ENCODE measurements at regions not wholly inside any gene's neighbourhood (a gene's known extent, or its start where the extent isn't known, plus 50 kb on each side); places are given as distances from the start of the nearest gene placed in this dataset.

DNA sequence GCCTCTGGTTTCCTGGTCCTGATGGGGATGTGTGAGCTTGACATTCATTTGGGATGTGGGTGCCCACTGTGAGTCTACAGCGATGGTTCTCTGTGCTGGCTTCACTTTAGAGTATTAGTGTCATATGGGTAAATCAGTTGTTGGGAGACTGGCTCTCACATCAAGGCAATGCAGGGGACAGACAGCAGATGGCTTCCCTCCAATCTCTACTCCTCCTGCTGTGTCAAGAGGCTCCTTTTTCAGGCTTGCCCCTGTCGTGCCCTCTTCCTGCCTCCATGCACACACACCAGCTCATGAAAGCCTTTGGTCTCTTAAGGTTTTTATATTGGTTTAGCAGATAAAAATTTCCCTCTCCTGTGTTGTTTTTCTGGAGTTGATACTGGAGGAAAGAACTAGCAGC lies 315.6 kb downstream of the RDH14 start:
- Mint-ChIP-seq H3K9me3 (no peaks in the 10 kb centered on the region), H3K27ac (no peak overlapping the region), H3K4me3 (no peak overlapping the region), H3K36me3 (no peaks in the 10 kb centered on the region), H3K4me1 (no peaks in the 10 kb centered on the region), H3K27me3 (peaks cover 5% of the 10 kb centered on the region)
- no peak for ATAC-seq (ENCODE audit: low read depth)
- no peak for DNase-seq (ENCODE audit: low spot score in 2 of 2)

DNA sequence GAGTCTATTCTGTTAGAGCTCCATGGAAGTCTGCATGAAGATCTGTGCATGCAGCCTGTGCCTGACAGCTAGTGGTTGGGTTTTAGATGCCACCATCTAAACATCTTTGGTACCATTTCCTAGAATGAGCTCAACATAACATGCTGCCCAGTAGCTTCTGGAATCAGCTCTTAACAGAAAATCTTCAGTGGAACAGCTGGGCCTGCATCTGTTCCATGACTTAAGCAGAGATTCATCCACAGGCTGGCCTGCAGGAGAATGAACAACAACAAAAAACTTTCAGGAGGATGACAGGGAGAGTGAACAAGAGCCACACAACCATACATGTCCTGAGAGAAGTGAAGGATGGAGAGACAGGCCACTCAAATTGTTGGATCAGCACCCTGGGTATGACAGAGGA lies 316.6 kb downstream of the RDH14 start:
- Mint-ChIP-seq H3K27me3 (peaks cover 5% of the 10 kb centered on the region), H3K36me3 (no peaks in the 10 kb centered on the region), H3K9me3 (no peaks in the 10 kb centered on the region), H3K4me3 (no peak overlapping the region), H3K4me1 (no peaks in the 10 kb centered on the region), H3K27ac (no peak overlapping the region)
- DNase-seq (ENCODE audit: low spot score in 2 of 2) (no peak), ATAC-seq (ENCODE audit: low read depth) (no peak)

- H3K27me3 Mint-ChIP-seq: peaks cover 7% of the 10 kb centered on the region
- no peaks in the 10 kb centered on the region for H3K9me3 Mint-ChIP-seq
- no peak overlapping the region for H3K27ac Mint-ChIP-seq
- ATAC-seq (ENCODE audit: low read depth): no peak
- no peaks in the 10 kb centered on the region for H3K4me1 Mint-ChIP-seq
- H3K4me3 Mint-ChIP-seq: no peak overlapping the region
- no peaks in the 10 kb centered on the region for H3K36me3 Mint-ChIP-seq
- no peak for DNase-seq (ENCODE audit: low spot score in 2 of 2)
These were observed 317.7 kb downstream of the RDH14 start for GRCh38 chr2:18242716-18243115.

DNA sequence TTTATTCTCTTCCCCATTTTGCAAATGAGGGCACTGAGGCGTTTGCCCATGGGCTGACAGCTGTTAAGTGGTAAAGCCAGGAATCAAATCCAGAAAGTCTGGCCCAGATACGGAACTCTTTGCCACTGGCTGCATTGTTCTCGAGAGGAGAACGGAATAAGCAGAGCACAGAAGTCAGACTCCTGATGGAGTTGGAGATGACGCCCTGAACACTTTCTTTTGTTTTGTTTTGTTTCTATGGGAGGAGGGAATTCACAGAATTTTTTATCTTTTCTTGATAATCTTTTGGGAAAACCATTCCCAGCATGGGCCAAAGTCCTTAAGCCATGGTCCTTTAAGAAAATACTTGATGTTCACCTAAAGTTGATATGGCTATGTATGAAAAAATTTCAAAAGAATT lies 322.2 kb downstream of the RDH14 start:
- H3K27me3 Mint-ChIP-seq: peaks cover 5% of the 10 kb centered on the region
- DNase-seq (ENCODE audit: low spot score in 2 of 2): no peak
- no peaks in the 10 kb centered on the region for H3K9me3 Mint-ChIP-seq

DNA sequence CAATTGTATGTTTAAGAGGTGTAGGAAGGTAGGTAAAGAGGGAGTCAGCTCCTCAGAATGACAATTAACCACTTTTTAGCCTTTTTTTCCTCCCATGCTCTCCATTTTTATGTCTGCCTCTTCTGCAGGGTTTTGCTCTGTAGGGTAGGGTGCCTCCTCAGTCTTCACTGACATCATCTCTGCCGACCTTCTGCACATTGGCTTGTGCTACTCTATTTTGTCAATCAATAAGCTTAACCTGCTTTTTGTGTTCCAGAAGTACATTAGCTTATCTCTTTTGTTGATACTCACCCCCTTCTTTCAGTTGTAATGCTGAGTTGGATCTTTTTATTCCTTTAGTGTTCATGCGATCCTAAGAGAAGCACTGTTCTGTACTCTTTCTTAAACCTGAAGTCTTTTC lies 323.2 kb downstream of the RDH14 start:
- Mint-ChIP-seq H3K27me3 (peaks cover 5% of the 10 kb centered on the region), H3K4me1 (no peaks in the 10 kb centered on the region), H3K9me3 (no peaks in the 10 kb centered on the region), H3K27ac (no peak overlapping the region), H3K4me3 (no peak overlapping the region), H3K36me3 (no peaks in the 10 kb centered on the region)
- no peak for DNase-seq (ENCODE audit: low spot score in 2 of 2)
- ATAC-seq (ENCODE audit: low read depth): no peak

More for the DNA sequence above, 322.2 kb downstream of the RDH14 start:
- no peak overlapping the region for H3K4me3 Mint-ChIP-seq
- no peaks in the 10 kb centered on the region for H3K4me1 Mint-ChIP-seq
- ATAC-seq (ENCODE audit: low read depth): no peak
- H3K36me3 Mint-ChIP-seq: no peaks in the 10 kb centered on the region
- H3K27ac Mint-ChIP-seq: no peak overlapping the region

DNA sequence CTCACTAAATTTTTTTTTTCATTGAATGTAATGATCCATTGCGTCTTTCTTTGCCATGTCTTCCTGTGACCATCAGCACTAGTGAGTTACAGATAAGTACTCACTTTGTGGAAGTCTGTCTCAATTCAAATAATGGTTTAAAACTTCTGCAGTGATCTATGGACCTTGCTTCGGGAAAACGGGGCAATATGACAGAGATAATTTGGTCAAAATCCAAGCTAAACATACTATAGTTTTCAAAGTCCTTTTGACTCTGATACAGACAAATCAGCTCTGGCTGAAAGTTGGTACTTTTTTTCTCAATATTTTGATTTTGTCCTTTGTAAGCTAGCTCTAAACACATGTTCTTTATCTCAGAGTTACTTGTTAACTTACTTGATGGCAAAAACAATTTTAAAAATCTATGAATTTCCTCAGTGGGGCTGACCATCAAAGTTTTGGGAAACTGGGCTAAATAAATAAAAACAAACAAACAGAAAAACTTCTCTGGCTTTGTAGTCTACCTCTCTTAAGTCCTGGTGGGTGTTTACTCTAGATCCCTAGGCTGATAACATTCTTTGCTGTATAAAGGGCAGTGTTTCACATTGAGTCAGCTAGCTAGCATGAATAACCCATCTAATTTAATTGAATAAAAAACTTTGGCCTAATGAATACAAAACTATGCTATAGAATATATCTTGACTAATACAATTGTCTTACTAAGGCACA lies 327.6 kb downstream of the RDH14 start:
- no peaks in the 10 kb centered on the region for H3K9me3 Mint-ChIP-seq
- no peak for ATAC-seq (ENCODE audit: low read depth)
- H3K4me1 Mint-ChIP-seq: no peaks in the 10 kb centered on the region
- no peak for DNase-seq (ENCODE audit: low spot score in 2 of 2)
- H3K36me3 Mint-ChIP-seq: no peaks in the 10 kb centered on the region
- no peak overlapping the region for H3K27ac Mint-ChIP-seq
- H3K4me3 Mint-ChIP-seq: no peak overlapping the region
- H3K27me3 Mint-ChIP-seq: peaks cover 4% of the 10 kb centered on the region

DNA sequence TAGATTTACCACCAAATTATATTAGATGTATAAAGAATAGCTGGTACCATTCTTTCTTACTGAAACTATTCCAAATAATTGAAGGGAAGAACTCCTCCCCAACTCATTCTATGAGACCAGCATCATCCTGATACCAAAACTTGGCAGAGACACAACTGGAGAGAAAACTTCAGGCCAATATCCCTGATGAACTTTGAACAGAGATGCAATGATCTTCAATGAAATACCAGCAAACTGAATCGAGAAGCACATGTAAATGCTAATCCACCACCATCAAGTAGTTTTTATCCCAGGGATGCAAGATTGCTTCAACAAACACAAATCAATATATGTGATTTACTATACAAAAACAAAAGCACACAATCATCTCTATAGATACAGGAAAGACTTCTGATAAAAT lies 329.8 kb downstream of the RDH14 start:
- no peak for DNase-seq (ENCODE audit: low spot score in 2 of 2)
- no peak overlapping the region for H3K27ac Mint-ChIP-seq
- H3K27me3 Mint-ChIP-seq: peaks cover 1% of the 10 kb centered on the region
- peaks cover 8% of the 10 kb centered on the region for H3K9me3 Mint-ChIP-seq
- H3K4me3 Mint-ChIP-seq: no peak overlapping the region
- ATAC-seq (ENCODE audit: low read depth): no peak
- no peaks in the 10 kb centered on the region for H3K4me1 Mint-ChIP-seq
- no peaks in the 10 kb centered on the region for H3K36me3 Mint-ChIP-seq

GRCh38 chr2:18219676-18220075 lies 340.8 kb downstream of the RDH14 start:
- H3K9me3 Mint-ChIP-seq: no peaks in the 10 kb centered on the region
- no peaks in the 10 kb centered on the region for H3K27me3 Mint-ChIP-seq
- no peak overlapping the region for H3K4me3 Mint-ChIP-seq
- no peak overlapping the region for H3K27ac Mint-ChIP-seq
- no peak for ATAC-seq (ENCODE audit: low read depth)
- no peaks in the 10 kb centered on the region for H3K4me1 Mint-ChIP-seq
- no peaks in the 10 kb centered on the region for H3K36me3 Mint-ChIP-seq
- no peak for DNase-seq (ENCODE audit: low spot score in 2 of 2)

DNA sequence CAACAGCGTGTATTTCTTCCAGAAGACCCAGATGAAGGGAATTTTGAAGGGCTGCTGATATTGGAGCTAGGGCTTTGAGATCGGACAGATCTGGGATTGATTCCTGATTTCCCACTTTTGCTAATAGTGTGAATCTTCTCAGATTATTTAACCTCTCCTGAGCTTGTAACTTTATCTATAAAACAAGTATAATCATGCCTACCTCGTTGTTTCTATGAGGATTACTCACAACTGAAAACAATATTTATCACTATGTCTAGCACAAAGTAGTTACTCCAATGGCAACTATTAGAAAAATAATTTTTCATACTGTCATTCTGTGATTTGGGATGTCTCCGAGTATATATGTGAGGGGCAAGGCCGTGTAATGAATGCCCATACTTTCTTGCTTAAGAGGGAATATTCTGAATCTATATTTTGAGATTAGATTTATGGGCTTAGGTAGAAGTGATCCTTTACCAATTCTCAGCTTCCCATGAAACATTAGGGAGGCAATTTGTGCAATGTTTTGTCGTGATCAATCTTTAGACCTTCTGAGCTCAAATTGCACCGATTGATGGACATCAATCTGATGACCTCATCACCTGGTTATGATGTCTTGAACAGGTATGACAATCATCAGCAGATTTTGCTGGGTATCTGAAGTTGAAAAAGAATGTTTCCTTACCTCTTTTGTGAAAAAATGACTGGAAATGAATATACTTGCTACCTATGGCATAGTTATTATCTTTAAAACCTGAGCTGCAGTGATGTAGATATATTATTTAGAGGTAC lies 339.9 kb downstream of the KCNS3 start:
- Mint-ChIP-seq H3K27me3 (no peaks in the 10 kb centered on the region), H3K4me1 (no peaks in the 10 kb centered on the region)

GRCh38 chr2:18214936-18215335 lies 336.5 kb downstream of the KCNS3 start:
- Mint-ChIP-seq H3K36me3 (no peaks in the 10 kb centered on the region), H3K9me3 (no peaks in the 10 kb centered on the region), H3K4me3 (no peak overlapping the region), H3K4me1 (no peaks in the 10 kb centered on the region), H3K27ac (no peak overlapping the region), H3K27me3 (peaks cover 1% of the 10 kb centered on the region)
- no peak for DNase-seq (ENCODE audit: low spot score in 2 of 2)
- ATAC-seq (ENCODE audit: low read depth): no peak

More for the DNA sequence above, 339.9 kb downstream of the KCNS3 start:
- no peak overlapping the region for H3K4me3 Mint-ChIP-seq
- H3K36me3 Mint-ChIP-seq: no peaks in the 10 kb centered on the region
- ATAC-seq (ENCODE audit: low read depth): no peak
- no peak for DNase-seq (ENCODE audit: low spot score in 2 of 2)
- no peak overlapping the region for H3K27ac Mint-ChIP-seq
- no peaks in the 10 kb centered on the region for H3K9me3 Mint-ChIP-seq

DNA sequence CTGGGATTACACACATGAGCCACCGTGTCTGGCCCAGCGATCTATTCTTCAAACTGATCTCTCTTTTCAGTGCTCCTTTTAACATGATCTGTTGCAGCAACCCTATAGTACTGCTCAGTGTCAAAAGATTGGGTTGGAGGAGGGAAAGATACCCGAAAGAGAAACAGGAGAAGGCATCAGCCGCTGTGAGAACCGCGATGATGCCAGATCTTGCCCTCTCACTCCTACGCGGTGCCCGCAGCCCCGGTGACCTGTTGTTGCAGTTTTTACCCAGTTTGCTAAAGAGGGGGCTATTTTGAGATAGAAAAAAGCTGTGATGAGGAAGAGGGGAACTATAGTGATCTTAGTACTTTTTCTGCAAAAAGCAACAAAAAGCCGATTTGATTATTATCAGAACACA lies 335.5 kb downstream of the KCNS3 start:
- DNase-seq (ENCODE audit: low spot score in 2 of 2): no peak
- no peaks in the 10 kb centered on the region for H3K36me3 Mint-ChIP-seq
- H3K27me3 Mint-ChIP-seq: peaks cover 1% of the 10 kb centered on the region
- H3K4me1 Mint-ChIP-seq: no peaks in the 10 kb centered on the region
- no peaks in the 10 kb centered on the region for H3K9me3 Mint-ChIP-seq
- no peak overlapping the region for H3K27ac Mint-ChIP-seq
- no peak overlapping the region for H3K4me3 Mint-ChIP-seq
- ATAC-seq (ENCODE audit: low read depth): no peak

- H3K4me3 Mint-ChIP-seq: no peak overlapping the region
- H3K9me3 Mint-ChIP-seq: peaks cover 2% of the 10 kb centered on the region
- H3K4me1 Mint-ChIP-seq: no peaks in the 10 kb centered on the region
- no peak for ATAC-seq (ENCODE audit: low read depth)
- peaks cover 1% of the 10 kb centered on the region for H3K27me3 Mint-ChIP-seq
- DNase-seq (ENCODE audit: low spot score in 2 of 2): no peak
- H3K27ac Mint-ChIP-seq: no peak overlapping the region
- H3K36me3 Mint-ChIP-seq: no peaks in the 10 kb centered on the region
These were observed 331.6 kb downstream of the KCNS3 start for GRCh38 chr2:18209934-18210639.

DNA sequence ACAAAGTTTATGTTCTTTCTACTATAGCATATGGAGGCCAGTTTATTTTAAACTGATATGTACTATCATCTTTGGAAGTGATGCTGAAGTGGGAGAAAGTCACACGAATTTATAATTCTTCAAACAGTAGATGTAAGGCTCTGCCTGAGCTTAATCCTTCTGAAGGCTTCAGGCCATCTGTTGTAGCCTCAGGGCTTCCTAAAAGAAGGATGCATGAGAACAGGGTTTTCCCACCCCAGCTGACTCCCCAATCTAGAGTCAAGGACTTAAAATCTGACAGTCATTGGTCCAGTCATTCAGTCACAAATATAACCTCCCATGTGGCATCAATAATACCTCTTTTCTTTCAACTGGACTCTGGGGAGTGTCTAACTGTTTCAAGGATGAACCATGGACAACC lies 330.5 kb downstream of the KCNS3 start:
- H3K36me3 Mint-ChIP-seq: no peaks in the 10 kb centered on the region
- no peak for DNase-seq (ENCODE audit: low spot score in 2 of 2)
- H3K9me3 Mint-ChIP-seq: peaks cover 2% of the 10 kb centered on the region
- no peak overlapping the region for H3K4me3 Mint-ChIP-seq
- no peaks in the 10 kb centered on the region for H3K4me1 Mint-ChIP-seq
- ATAC-seq (ENCODE audit: low read depth): no peak
- no peak overlapping the region for H3K27ac Mint-ChIP-seq
- H3K27me3 Mint-ChIP-seq: peaks cover 2% of the 10 kb centered on the region

GRCh38 chr2:18200771-18201170 lies 322.3 kb downstream of the KCNS3 start:
- Mint-ChIP-seq H3K4me1 (no peaks in the 10 kb centered on the region), H3K9me3 (no peaks in the 10 kb centered on the region), H3K36me3 (no peaks in the 10 kb centered on the region), H3K27me3 (peaks cover 8% of the 10 kb centered on the region), H3K4me3 (no peak overlapping the region), H3K27ac (no peak overlapping the region)
- ATAC-seq (ENCODE audit: low read depth) (no peak), DNase-seq (ENCODE audit: low spot score in 2 of 2) (no peak)

Data from memory B cell (primary cell).